Large intestine (tissue), 3 donors: ENCODE measurements at regions not wholly inside any gene's neighbourhood (a gene's known extent, or its start where the extent isn't known, plus 50 kb on each side); places are given as distances from the start of the nearest gene placed in this dataset.
"Not testable (repeated sequence)": the region's sequence is repeated elsewhere in the genome, so short reads cannot be mapped to it uniquely, and the experiment has no call there.

Experiments used
- DNase-seq, 2 donors: peaks; one replicate each; pipeline versions ENCODE4 v3.0.0 to v3.0.0-alpha.2; 2013
- H3K27ac ChIP-seq: one replicate; pipeline ENCODE4 v1.5.1; 2013; ENCODE audit warnings: low read length
- H3K27me3 ChIP-seq: 2 replicates; pipeline ENCODE4 v1.6.1; 2013; ENCODE audit warnings: low read length; ENCODE audit not compliant: control insufficient read depth, insufficient read depth
- H3K36me3 ChIP-seq: 2 replicates; pipeline ENCODE4 v1.6.1; 2013; ENCODE audit warnings: low read length; ENCODE audit not compliant: control insufficient read depth, insufficient read depth
- H3K4me1 ChIP-seq: one replicate; pipeline ENCODE4 v1.6.1; 2013; ENCODE audit warnings: low read length; ENCODE audit not compliant: control insufficient read depth, insufficient read depth
- H3K4me3 ChIP-seq: one replicate; pipeline ENCODE4 v1.5.1; 2013; ENCODE audit warnings: low read length
- H3K9me3 ChIP-seq: one replicate; pipeline ENCODE4 v1.6.1; 2013; ENCODE audit warnings: mild to moderate bottlenecking, low read depth, low read length, moderate library complexity; ENCODE audit not compliant: control insufficient read depth
- WGBS: methylation state at CpG from one replicate; pipeline ENCODE4 v1.1.5; 2013; ENCODE audit warnings: low lambda C conversion rate; ENCODE audit not compliant: insufficient coverage; 5-methylcytosine and 5-hydroxymethylcytosine counted together

DNA sequence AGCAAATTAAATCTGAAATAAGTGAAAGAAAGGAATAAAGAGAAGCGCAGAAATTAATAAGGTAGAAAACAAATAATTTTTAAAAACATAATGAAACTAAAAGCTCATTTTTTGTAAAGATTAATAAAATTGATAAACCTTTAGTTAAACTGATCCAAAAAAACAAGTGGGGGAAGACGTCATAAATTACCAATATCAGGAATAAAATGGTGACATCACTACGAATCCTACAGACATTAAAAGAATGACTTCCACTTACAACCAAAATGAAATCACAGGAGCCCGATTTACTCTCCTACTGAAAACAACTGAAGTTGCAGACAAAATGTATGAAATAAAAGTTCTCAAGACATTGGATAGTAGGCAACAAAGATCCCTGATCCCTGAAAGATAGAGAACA, 68.1 kb upstream of the IFFO2 start:
- no peaks in the 10 kb centered on the region for H3K9me3 ChIP-seq
- 100% methylated on average over 1 of the region's 4 CpGs for WGBS
- H3K27ac ChIP-seq = no peak overlapping the region
- H3K36me3 ChIP-seq = no peaks in the 10 kb centered on the region
- no peak overlapping the region for H3K4me3 ChIP-seq
- no peak for DNase-seq
- peaks cover 6% of the 10 kb centered on the region for H3K4me1 ChIP-seq
- peaks cover 3% of the 10 kb centered on the region for H3K27me3 ChIP-seq

- WGBS = no CpG with 5 or more reads among the region's 2 CpGs
- no peak for DNase-seq
- Histone ChIP-seq H3K27ac (no peak overlapping the region), H3K27me3 (no peaks in the 10 kb centered on the region), H3K4me3 (no peak overlapping the region), H3K9me3 (no peaks in the 10 kb centered on the region), H3K4me1 (peaks cover 6% of the 10 kb centered on the region), H3K36me3 (no peaks in the 10 kb centered on the region)
Observed at GRCh38 chr1:19023787-19024186, 67.3 kb upstream of the IFFO2 start.

DNA sequence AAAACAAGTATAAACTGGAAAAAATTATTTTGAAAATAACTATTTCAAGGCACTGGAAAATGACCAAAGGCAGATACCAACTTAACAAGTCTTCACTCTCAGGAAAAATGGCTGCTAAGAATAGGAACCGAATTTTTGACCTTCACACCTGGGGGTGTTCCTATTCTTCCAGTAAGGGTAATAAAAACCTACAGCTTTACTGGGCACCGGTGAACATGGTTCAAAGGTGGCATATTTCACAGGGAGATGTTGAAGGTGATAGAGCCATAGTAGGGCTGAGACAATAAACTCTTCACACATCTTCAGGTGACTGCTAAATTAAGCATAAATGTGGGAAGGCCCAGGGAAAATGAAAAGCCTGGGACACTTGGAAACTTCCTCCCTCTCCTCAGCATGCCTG, 65.4 kb upstream of the IFFO2 start:
- H3K27ac ChIP-seq = no peak overlapping the region
- WGBS = no CpG with 5 or more reads among the region's 2 CpGs
- DNase-seq = peak in 1 of 2 donors; percentile 52

GRCh38 chr1:19019288-19019687, 62.8 kb upstream of the IFFO2 start:
- WGBS = no CpG with 5 or more reads among the region's 4 CpGs

More for the DNA sequence above, 65.4 kb upstream of the IFFO2 start:
- no peaks in the 10 kb centered on the region for H3K9me3 ChIP-seq
- H3K4me1 ChIP-seq = peaks cover 6% of the 10 kb centered on the region
- H3K27me3 ChIP-seq = no peaks in the 10 kb centered on the region
- H3K36me3 ChIP-seq = no peaks in the 10 kb centered on the region
- no peak overlapping the region for H3K4me3 ChIP-seq

GRCh38 chr1:19015476-19015875, 59.0 kb upstream of the IFFO2 start:
- Histone ChIP-seq H3K27me3 (no peaks in the 10 kb centered on the region), H3K4me1 (peaks cover 25% of the 10 kb centered on the region), H3K4me3 (no peak overlapping the region), H3K36me3 (no peaks in the 10 kb centered on the region), H3K9me3 (no peaks in the 10 kb centered on the region), H3K27ac (no peak overlapping the region)
- no CpG with 5 or more reads among the region's 6 CpGs for WGBS
- no peak for DNase-seq

More at GRCh38 chr1:19019288-19019687, 62.8 kb upstream of the IFFO2 start:
- not testable (repeated sequence) for H3K9me3 ChIP-seq, H3K27ac ChIP-seq, H3K4me3 ChIP-seq, H3K4me1 ChIP-seq, H3K27me3 ChIP-seq, DNase-seq, H3K36me3 ChIP-seq

GRCh38 chr1:19014765-19015164, 58.3 kb upstream of the IFFO2 start:
- Histone ChIP-seq H3K27me3 (no peaks in the 10 kb centered on the region), H3K9me3 (no peaks in the 10 kb centered on the region), H3K36me3 (no peaks in the 10 kb centered on the region), H3K4me3 (no peak overlapping the region), H3K4me1 (peaks cover 32% of the 10 kb centered on the region), H3K27ac (no peak overlapping the region)
- DNase-seq = no peak
- WGBS = no CpG with 5 or more reads among the region's 7 CpGs

GRCh38 chr1:19013826-19014548, 57.5 kb upstream of the IFFO2 start:
- no peaks in the 10 kb centered on the region for H3K36me3 ChIP-seq
- no peak overlapping the region for H3K4me3 ChIP-seq
- DNase-seq = peak; percentile 68 to 88
- peak overlapping the region; percentile 38 for H3K27ac ChIP-seq
- no CpG with 5 or more reads among the region's 16 CpGs for WGBS
- peaks cover 34% of the 10 kb centered on the region for H3K4me1 ChIP-seq
- no peaks in the 10 kb centered on the region for H3K9me3 ChIP-seq
- H3K27me3 ChIP-seq = no peaks in the 10 kb centered on the region

DNA sequence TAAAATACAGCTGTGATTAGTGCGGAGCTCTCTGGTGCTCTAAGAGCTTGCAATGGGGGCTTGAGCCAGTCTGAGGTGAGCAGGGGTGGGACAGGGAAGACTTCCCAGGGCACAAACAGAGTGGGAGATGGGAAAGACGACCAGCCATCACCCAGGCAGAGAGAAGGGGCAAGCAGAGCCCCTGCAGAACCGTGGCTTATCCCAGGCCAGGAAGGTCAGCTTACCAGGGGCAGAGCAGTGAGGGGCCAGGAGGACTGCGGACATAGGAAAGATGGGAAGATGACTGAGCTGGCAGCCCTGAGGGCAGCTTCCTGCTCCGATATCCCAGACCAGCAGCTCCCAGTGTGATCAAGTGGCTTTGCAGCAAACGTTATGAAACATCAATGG, 55.4 kb upstream of the IFFO2 start:
- peak overlapping the region; percentile 81 for H3K27ac ChIP-seq
- no peaks in the 10 kb centered on the region for H3K36me3 ChIP-seq
- no CpG with 5 or more reads among the region's 6 CpGs for WGBS
- no peak for DNase-seq
- H3K4me3 ChIP-seq = no peak overlapping the region
- no peaks in the 10 kb centered on the region for H3K9me3 ChIP-seq
- H3K27me3 ChIP-seq = no peaks in the 10 kb centered on the region
- peaks cover 50% of the 10 kb centered on the region for H3K4me1 ChIP-seq

GRCh38 chr1:19010995-19011844, 54.7 kb upstream of the IFFO2 start:
- H3K27ac ChIP-seq = peak overlapping the region; percentile 81
- 86% methylated on average over 1 of the region's 22 CpGs for WGBS
- peaks cover 57% of the 10 kb centered on the region for H3K4me1 ChIP-seq
- peak; percentile 89 to 94 for DNase-seq
- no peaks in the 10 kb centered on the region for H3K36me3 ChIP-seq
- no peaks in the 10 kb centered on the region for H3K9me3 ChIP-seq
- H3K27me3 ChIP-seq = no peaks in the 10 kb centered on the region
- H3K4me3 ChIP-seq = no peak overlapping the region

DNA sequence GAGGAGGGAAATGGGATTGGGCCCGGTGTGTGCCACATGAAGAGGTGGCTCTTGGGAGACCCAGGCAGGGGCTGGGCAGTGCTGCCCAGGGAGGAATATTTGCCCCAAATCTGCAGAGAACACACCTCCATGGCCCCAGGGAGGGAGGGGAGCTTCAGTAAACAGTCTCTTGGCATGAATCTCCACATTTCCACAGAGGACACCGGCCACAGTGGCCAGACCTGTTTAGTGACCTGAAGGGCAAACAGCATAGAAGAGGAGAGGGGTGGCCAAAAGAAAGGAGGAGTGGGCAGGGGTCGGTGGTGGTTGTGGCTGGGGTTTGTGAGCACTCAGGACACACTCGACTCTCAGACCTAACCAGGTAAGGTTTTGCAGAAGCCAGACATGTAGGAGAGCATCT, 54.0 kb upstream of the IFFO2 start:
- Histone ChIP-seq H3K27me3 (no peaks in the 10 kb centered on the region), H3K4me3 (no peak overlapping the region), H3K36me3 (no peaks in the 10 kb centered on the region), H3K9me3 (no peaks in the 10 kb centered on the region), H3K27ac (peak overlapping the region; percentile 81), H3K4me1 (peaks cover 61% of the 10 kb centered on the region)
- DNase-seq = no peak
- WGBS = no CpG with 5 or more reads among the region's 4 CpGs
